Panc1 (cell line): ENCODE measurements at regions not wholly inside any gene's neighbourhood (a gene's known extent, or its start where the extent isn't known, plus 50 kb on each side); places are given as distances from the start of the nearest gene placed in this dataset.

ENCODE experiments used
- ATAC-seq: fragments of 200-7000 bp; cut with Tn5 transposase; 2 replicates; pipeline ENCODE4 v1.9.1; 2020; ENCODE audit warnings: mild to moderate bottlenecking, moderate library complexity
- BruUV-seq: library from RNA; stranded (reverse); fragments of 400-500 nt; replicated peaks from 2 replicates; lab custom pipeline; 2021; lab: Mats Ljungman, UMichigan
- CTCF ChIA-PET: fragments of 300-600 bp; sonication (Branson Sonifier 250); formaldehyde crosslinking; loops from one replicate; lab custom pipeline; 2022; ENCODE audit warnings: antibody characterized with exemption; lab: Charles Lee
- POLR2A ChIA-PET: fragments of 300-600 bp; sonication (Branson Sonifier 250); formaldehyde crosslinking; loops from one replicate; lab custom pipeline; 2022; ENCODE audit warnings: antibody characterized with exemption; lab: Charles Lee
- DNase-seq: peaks from one replicate; pipeline ENCODE4 v3.0.0-alpha.2; 2010; ENCODE audit warnings: low read depth, low spot score
- H3K27ac ChIP-seq: 2 replicates; pipeline ENCODE4 v1.5.1; 2011; ENCODE audit warnings: mild to moderate bottlenecking, low read length, inconsistent platforms
- H3K27me3 ChIP-seq: fragments of 200-500 bp; sonication (Bioruptor generic); 2 replicates; pipeline ENCODE4 v1.6.0; 2014; ENCODE audit warnings: low read length, inconsistent platforms; ENCODE audit not compliant: control insufficient read depth, insufficient read depth
- H3K36me3 ChIP-seq: fragments of 200-500 bp; sonication (Bioruptor generic); 2 replicates; pipeline ENCODE4 v1.5.1; 2014; ENCODE audit warnings: inconsistent platforms, mild to moderate bottlenecking, low read length, moderate library complexity; ENCODE audit not compliant: control insufficient read depth, insufficient read depth
- H3K4me1 ChIP-seq: 2 replicates; pipeline ENCODE4 v1.5.1; 2011; ENCODE audit warnings: inconsistent platforms, mild to moderate bottlenecking, low read length, moderate library complexity; ENCODE audit not compliant: control insufficient read depth, insufficient read depth
- H3K4me3 ChIP-seq, 2 experiments: 2 replicates each; pipeline ENCODE4 v1.5.1; 2011 to 2012; ENCODE audit warnings: low read depth in 2 of 2, low read length in 2 of 2, mild to moderate bottlenecking in 2 of 2, inconsistent platforms in 1 of 2, moderate library complexity in 1 of 2
- H3K9me3 ChIP-seq: fragments of 200-500 bp; sonication (Bioruptor generic); 2 replicates; pipeline ENCODE4 v1.5.1; 2014; ENCODE audit warnings: low read depth, mild to moderate bottlenecking, inconsistent platforms, low read length, moderate library complexity; ENCODE audit not compliant: control insufficient read depth, insufficient read depth
- CTCF ChIP-seq: fragments of 450-650 bp; IDR thresholded peaks from 2 replicates; pipeline ENCODE4 v1.5.1; 2017; ENCODE audit warnings: mild to moderate bottlenecking
- POLR2AphosphoS5 ChIP-seq: IDR thresholded peaks from 2 replicates; pipeline ENCODE4 v1.6.1; 2012; ENCODE audit warnings: mild to moderate bottlenecking, low read depth, low read length, moderate library complexity
- REST ChIP-seq, 2 experiments: IDR thresholded peaks; 2 replicates each; pipeline ENCODE4 v1.6.1; 2011 to 2012; ENCODE audit warnings: low read depth in 2 of 2, control low read depth in 1 of 2, low read length in 1 of 2, mild to moderate bottlenecking in 1 of 2, moderate library complexity in 1 of 2; ENCODE audit not compliant: insufficient read depth in 1 of 2
- SIN3A ChIP-seq: IDR thresholded peaks from 2 replicates; pipeline ENCODE4 v1.6.1; 2012; ENCODE audit warnings: low read depth, mild to moderate bottlenecking, low read length, moderate library complexity, borderline replicate concordance; ENCODE audit not compliant: insufficient read depth
- TCF7L2 ChIP-seq: IDR thresholded peaks from 2 replicates; pipeline ENCODE4 v1.6.1; 2011; ENCODE audit warnings: mild to moderate bottlenecking, low read depth, low read length, inconsistent platforms
- in situ Hi-C: cut with HindIII; loops from 2 replicates; pipeline ENCODE4 v1.10.0; 2016; ENCODE audit warnings: low sequenced_read_pairs, low pct_unique_long_range_greater_than_20kb
- intact Hi-C: fragments of 100-400 bp; cut with micrococcal nuclease; formaldehyde crosslinking; loops from one replicate; pipeline ENCODE4 v1.10.0; 2022; ENCODE audit not compliant: unreplicated experiment

DNA sequence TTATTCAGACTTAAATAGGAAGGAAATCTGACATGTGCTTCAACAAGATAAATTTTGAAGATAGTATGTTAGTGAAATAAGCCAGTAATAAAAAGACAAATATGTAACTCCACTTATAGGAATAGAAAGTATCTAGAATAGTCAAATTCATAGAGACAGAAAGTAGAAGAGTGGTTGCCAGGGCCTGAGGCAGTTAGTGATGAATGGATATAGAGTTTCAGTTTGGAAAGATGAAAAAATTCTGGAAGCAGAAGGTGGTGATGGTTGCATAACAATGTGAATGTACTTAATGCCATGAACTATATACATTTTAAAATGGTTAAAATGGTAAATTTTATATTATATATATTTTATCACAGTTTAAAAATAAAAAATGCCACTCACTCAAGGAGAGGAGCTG, 54.3 kb downstream of the HAND2 start:
- Histone ChIP-seq H3K27me3 (no peaks in the 10 kb centered on the region), H3K4me1 (no peaks in the 10 kb centered on the region), H3K36me3 (no peaks in the 10 kb centered on the region), H3K4me3 (no peak overlapping the region), H3K27ac (no peak overlapping the region), H3K9me3 (no peaks in the 10 kb centered on the region)
- CTCF ChIA-PET = no interaction called here
- TF ChIP-seq CTCF (no peak), REST (IDR thresholded peaks at IDR 0.05; ENCODE audit: insufficient read depth in 1 of 2, low read depth in 2 of 2, low read length in 1 of 2) (no peak), TCF7L2 (no peak), POLR2AphosphoS5 (no peak), SIN3A (no peak)
- ATAC-seq = no peak
- no peak for DNase-seq
- intact Hi-C loops = no loop called here
- BruUV-seq = no TSS peak
- in situ Hi-C loops = no loop called here
- POLR2A ChIA-PET = no interaction called here

DNA sequence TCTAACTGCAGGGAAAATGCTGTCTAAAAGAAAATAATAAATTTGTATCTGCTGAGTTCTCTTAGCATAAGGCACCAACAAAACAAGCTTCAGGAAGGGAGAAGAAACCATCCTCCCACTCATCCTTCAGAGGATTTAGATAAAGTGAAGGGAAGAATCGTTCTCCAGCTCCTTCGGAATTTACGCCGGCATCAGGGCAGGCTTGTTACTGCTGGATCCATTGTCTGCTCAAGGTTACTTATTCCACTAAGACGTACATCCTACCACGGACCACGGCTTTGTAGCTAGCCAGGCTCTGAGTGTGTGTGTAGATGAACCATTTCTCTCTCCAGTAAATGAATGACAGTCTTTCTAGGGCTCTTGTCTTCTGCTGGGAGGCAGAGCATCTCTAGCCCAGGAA, 60.4 kb downstream of the HAND2 start:
- CTCF ChIA-PET = no interaction called here
- Histone ChIP-seq H3K27me3 (no peaks in the 10 kb centered on the region), H3K36me3 (no peaks in the 10 kb centered on the region), H3K4me3 (no peak overlapping the region), H3K27ac (no peak overlapping the region), H3K9me3 (no peaks in the 10 kb centered on the region), H3K4me1 (no peaks in the 10 kb centered on the region)
- no peak for TF ChIP-seq SIN3A
- BruUV-seq = no TSS peak
- intact Hi-C loops = no loop called here
- ATAC-seq = no peak
- DNase-seq = no peak
- POLR2A ChIA-PET = no interaction called here
- in situ Hi-C loops = no loop called here

- TF ChIP-seq POLR2AphosphoS5 (no peak), CTCF (no peak), TCF7L2 (no peak), REST (IDR thresholded peaks at IDR 0.05; ENCODE audit: insufficient read depth in 1 of 2, low read depth in 2 of 2, low read length in 1 of 2) (no peak), SIN3A (no peak)
- DNase-seq (no peak), ATAC-seq (no peak)
- CTCF ChIA-PET = no interaction called here
- Histone ChIP-seq H3K27ac (no peak overlapping the region), H3K27me3 (no peaks in the 10 kb centered on the region), H3K4me3 (no peak overlapping the region), H3K4me1 (no peaks in the 10 kb centered on the region), H3K36me3 (no peaks in the 10 kb centered on the region), H3K9me3 (no peaks in the 10 kb centered on the region)
- in situ Hi-C loops (no loop called here), intact Hi-C loops (no loop called here)
- BruUV-seq = no TSS peak
- POLR2A ChIA-PET = no interaction called here
Measured at GRCh38 chr4:173468314-173468713, 61.7 kb downstream of the HAND2 start.
